GM19468 (cell line): ENCODE measurements at regions not wholly inside any gene's neighbourhood (a gene's known extent, or its start where the extent isn't known, plus 50 kb on each side); places are given as distances from the start of the nearest gene placed in this dataset.

Source experiments
- ATAC-seq: cut with Tn5 transposase; IDR thresholded peaks from one replicate; pipeline ENCODE4 v1.9.1; 2021; ENCODE audit warnings: mild to moderate bottlenecking, moderate library complexity, moderate number of reproducible peaks; ENCODE audit not compliant: unreplicated experiment; ENCODE audit errors: extremely low read depth

- no peak for ATAC-seq
Observed at GRCh38 chr9:86707932-86708510, 239.3 kb downstream of the GAS1 start.

- ATAC-seq = no peak
Observed at GRCh38 chr9:86706391-86706790, 240.9 kb downstream of the GAS1 start.

- ATAC-seq = no peak
Observed at GRCh38 chr9:86705490-86705889, 241.8 kb downstream of the GAS1 start.

- ATAC-seq = no peak
Observed at GRCh38 chr9:86703346-86703745, 244.0 kb downstream of the GAS1 start.

GRCh38 chr9:86700629-86701028 is 246.7 kb downstream of the GAS1 start:
- no peak for ATAC-seq

GRCh38 chr9:86697999-86698398 is 249.3 kb downstream of the GAS1 start:
- no peak for ATAC-seq

GRCh38 chr9:86697213-86697612 is 250.1 kb downstream of the GAS1 start:
- no peak for ATAC-seq

GRCh38 chr9:86695910-86696424 is 251.3 kb downstream of the GAS1 start:
- no peak for ATAC-seq

- ATAC-seq = no peak
Observed at GRCh38 chr9:86690034-86690433, 257.3 kb downstream of the GAS1 start.

- no peak for ATAC-seq
Observed at GRCh38 chr9:86687788-86688187, 259.5 kb downstream of the GAS1 start.

- no peak for ATAC-seq
Observed at GRCh38 chr9:86685556-86685955, 261.8 kb downstream of the GAS1 start.

- ATAC-seq = no peak
Observed at GRCh38 chr9:86684148-86684547, 263.2 kb downstream of the GAS1 start.

- ATAC-seq = no peak
Observed at GRCh38 chr9:86682240-86682639, 265.1 kb downstream of the GAS1 start.

- no peak for ATAC-seq
Observed at GRCh38 chr9:86679909-86680308, 267.4 kb downstream of the GAS1 start.

- no peak for ATAC-seq
Observed at GRCh38 chr9:86676396-86676795, 270.9 kb downstream of the GAS1 start.

- no peak for ATAC-seq
Observed at GRCh38 chr9:86675805-86676204, 271.5 kb downstream of the GAS1 start.

- ATAC-seq = no peak
Observed at GRCh38 chr9:86674487-86674886, 272.8 kb downstream of the GAS1 start.

GRCh38 chr9:86672966-86673365 is 274.3 kb downstream of the GAS1 start:
- no peak for ATAC-seq

GRCh38 chr9:86672301-86672700 is 275.0 kb downstream of the GAS1 start:
- ATAC-seq = no peak

GRCh38 chr9:86671018-86671417 is 276.3 kb downstream of the GAS1 start:
- ATAC-seq = no peak

- ATAC-seq = no peak
Observed at GRCh38 chr9:86670536-86670935, 276.8 kb downstream of the GAS1 start.

- ATAC-seq = no peak
Observed at GRCh38 chr9:86670076-86670475, 277.2 kb downstream of the GAS1 start.

- ATAC-seq = no peak
Observed at GRCh38 chr9:86669422-86669821, 277.9 kb downstream of the GAS1 start.
